HG03342 (cell line): ENCODE measurements at regions not wholly inside any gene's neighbourhood (a gene's known extent, or its start where the extent isn't known, plus 50 kb on each side); places are given as distances from the start of the nearest gene placed in this dataset.

ENCODE experiments used
- ATAC-seq: cut with Tn5 transposase; IDR thresholded peaks from one replicate; pipeline ENCODE4 v1.9.1; 2021; ENCODE audit warnings: mild to moderate bottlenecking, moderate library complexity; ENCODE audit not compliant: unreplicated experiment

DNA sequence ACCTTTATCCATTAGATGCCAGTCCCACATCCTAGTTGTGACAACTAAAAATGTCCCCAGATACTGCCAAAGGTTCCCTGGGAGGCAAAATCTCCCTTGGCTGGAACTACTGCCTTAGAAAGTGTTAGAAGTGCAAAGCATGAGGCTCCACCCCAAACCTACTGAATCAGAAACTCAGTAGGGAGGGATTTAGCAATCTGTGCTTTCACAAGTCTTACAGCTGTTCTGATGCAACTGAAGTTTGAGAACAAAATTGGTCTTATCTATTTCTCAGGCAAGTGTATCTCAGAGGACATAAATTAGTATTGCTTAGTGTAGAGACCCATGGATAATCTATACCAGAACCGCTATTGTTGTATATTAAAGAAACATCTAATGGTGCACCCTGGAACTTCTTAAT is 70.2 kb downstream of the CLDN1 start:
- ATAC-seq, result no peak

DNA sequence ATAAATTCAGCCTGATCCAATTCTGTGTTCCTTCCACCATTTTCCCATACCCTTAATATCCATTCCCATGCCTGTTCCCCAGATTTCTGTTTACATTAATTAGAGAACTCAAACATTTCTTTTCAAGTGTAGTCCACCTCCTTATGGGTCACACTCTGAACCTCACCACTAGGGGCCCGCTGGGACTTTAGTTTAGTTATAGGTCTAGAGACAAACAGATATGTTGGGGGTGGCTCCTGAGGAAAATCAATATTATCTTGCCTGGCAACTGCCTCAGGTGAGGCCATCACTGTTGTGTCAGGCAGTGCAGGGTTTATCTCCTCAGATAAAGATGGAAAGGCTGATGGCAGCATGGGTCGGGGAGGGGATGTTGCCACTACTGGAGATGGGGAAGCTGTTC is 72.8 kb downstream of the CLDN1 start:
- ATAC-seq, result no peak

DNA sequence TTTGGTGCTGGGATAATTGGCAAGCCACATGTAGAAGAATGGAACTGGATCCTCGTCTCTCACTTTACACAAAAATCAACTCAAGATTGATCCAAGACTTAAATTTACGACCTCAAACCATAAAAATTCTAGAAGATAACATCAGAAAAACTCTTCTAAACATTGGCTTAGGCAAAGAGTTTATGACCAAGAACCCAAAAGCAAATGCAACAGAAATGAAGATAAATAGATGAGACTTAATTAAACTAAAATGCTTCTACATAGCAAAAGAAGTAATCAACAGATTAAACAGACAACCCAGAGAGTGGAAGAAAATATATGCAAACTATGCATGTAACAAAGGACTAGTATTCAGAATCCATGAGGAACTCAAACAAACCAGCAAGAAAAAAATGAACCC is 80.1 kb downstream of the CLDN1 start:
- ATAC-seq, result no peak

DNA sequence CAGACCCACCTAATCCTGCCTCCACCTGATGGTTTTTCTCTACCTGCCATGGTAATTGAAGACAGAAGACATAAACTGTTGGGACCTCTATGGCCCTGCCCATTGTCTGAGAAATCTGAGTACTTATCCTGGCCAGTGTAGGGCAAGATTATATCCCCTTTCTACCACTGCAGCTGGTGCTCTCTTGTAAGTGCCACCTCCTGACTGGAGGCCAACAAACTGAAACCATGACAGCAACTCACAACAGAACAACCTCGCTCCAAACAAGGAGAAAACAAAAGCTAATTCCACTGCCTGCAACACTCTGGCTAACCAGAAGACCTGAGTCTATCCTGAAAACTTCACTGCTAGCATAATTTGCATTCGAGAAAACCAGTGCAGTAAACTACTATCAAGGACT is 82.9 kb downstream of the CLDN1 start:
- ATAC-seq, result no peak

DNA sequence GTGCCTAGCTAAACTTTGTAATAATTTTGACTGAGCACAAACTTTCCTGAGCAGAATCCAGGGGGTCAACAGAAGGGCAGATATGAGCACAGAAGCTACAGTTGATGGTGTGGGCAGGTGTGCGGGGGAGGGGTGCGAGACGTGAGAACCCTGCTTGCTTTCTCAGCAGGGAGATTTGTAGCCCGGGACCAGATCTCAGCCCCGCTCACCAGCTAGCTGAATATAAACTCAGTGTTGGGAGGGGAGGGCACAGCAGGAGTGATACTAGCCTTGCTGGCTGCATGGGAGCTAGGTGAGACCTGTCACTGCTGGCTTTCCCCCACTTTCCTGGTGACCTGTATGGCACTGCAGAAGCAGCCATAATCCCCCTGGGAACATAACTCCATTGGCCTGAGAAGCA is 83.4 kb downstream of the CLDN1 start:
- ATAC-seq, result no peak

DNA sequence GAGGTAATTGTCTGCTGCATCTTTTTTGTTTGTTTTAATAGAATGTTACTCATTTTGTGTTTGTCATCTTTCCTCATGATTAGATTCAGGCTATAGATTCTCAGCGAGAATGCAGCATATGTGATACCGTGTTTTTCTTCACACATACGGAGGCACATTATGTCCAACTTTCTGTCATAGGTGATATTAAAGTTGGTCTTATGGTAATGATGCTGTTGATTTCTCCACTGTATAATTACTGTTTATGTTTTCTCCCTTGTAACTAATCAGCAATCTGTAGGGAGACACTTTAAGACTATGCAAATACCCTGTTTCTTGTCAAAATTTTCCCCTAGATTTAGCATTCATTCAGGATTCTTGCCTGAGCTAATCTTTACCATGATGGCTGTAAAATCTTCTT is 87.6 kb downstream of the CLDN1 start:
- no peak for ATAC-seq

DNA sequence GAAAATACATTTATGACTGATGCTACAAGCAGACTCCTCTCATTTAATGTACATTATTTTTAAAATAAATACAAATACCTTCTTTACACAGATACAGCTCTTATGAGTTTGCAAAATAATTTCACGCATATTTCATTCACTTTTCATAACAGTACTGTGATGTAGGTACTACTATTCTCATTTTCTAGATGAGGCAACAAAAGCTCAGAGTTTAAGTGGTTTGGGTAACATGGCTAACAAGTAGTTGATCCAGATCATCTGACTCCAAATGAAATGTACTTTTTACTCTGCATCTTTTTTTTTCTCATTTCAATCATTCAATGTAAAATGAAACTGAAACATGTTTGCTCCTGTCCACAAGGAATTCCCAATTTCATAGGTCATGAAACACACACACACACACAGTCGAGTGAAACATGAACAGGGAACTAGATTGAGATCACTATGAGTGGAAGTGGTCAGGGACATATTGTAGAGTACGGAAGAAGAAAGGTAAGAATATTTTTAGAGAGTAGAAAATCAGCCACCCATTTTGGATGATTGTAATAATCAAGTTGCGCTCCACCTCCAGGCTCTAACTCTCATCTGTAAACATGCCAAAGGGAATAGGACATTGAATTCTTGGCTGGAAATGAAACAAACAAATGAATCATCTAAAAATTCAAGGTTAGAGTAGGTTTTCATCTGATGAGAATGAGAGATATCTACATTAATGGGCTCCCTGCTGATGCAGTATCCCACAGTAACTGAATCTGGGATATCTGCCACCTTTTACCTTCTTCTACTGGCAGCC is 92.4 kb downstream of the CLDN1 start:
- ATAC-seq, result peak; percentile 62

DNA sequence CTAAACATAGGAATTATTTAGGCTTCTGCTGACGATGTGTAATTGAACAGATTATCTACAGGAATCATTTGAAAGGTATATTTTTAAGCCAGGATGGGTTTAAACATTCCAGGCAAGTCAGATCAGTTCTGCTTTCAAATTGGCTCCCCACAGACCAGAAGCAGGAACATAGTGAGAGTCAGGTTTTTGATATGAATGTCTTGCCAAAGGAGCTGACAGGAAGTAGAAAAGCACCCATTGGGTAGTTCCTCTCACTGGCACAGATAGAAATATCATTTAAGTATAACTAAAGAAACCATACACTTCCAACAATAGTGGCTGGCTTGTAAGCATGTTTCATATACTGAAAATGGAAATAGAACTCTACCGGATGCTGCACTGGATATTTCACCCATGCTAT is 95.2 kb downstream of the CLDN1 start:
- no peak for ATAC-seq

DNA sequence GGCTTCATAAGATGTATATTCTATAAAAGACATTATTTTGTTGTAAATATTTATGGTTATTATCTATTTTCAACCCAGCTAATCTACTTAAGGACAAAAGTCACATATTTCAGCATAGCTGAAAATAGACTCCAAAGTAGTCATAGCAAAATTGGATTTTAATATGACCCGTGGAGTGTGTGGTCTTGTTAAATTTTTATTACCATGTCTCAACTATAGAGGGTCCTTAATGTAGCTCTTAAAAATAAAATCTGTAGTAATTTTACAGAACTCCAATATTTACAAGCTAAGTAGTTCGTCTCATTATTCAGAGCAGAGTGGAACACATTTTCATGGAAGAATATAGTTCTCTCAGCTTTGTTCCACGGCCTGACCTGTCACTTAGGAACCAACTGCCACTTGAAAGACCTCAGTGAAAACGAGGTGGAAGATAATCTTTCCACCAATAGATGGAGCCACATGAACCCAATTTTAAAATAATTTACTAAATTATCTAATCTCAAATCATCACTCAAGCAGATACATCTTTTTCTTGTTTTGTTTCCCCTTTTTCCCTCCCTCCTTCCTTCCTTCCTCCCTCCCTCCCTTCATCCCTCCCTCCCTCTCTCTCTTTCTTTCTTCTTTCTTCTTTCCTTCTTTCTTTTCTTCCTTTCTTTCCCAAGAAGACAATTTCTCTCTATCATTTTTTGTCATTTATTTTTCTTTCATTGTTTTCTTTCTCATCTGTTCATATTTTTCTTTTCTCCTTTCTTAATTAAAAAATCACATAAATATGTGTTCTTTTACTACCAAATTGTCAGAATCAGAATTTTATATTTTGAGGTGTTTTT is 97.2 kb downstream of the CLDN1 start:
- no peak for ATAC-seq

DNA sequence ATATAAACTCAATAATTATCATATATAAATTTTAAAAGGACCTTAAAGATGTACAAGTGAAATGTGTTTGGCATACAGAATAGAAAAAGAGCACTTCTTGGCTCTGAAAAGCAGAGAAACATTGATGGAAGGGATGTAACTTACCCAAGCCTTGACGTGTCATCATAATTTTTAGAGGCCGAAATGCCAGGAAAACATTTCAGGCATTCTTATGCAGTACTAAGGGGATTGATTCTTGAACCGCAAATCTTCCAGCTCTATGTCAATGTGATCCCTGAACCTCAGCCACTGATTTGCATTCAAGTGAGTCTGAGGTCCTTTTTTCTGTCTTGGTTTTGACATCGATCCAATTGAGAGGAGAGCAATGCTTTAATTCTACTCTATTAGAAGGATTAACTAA is 97.8 kb downstream of the CLDN1 start:
- ATAC-seq, result no peak

DNA sequence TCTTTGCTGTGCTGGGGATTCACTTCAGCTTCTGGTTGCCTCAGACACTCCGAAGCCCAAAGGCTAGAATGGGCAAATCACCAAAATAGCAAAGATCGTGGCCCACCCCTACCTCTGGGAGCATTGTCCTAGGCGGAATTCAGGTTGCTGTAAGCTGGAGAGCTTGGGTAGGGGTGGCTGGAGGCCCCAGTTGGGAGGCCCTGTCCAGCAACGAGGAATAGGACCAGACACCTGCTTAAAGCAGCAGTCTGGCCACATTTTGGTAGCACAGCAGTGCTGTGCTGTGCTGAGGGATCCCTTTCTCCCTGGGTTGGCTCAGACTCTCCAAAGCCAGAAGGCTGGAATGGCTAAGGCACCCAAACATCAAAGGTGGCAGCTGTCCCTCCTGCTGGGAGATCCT is 99.3 kb downstream of the CLDN1 start:
- ATAC-seq, result no peak

DNA sequence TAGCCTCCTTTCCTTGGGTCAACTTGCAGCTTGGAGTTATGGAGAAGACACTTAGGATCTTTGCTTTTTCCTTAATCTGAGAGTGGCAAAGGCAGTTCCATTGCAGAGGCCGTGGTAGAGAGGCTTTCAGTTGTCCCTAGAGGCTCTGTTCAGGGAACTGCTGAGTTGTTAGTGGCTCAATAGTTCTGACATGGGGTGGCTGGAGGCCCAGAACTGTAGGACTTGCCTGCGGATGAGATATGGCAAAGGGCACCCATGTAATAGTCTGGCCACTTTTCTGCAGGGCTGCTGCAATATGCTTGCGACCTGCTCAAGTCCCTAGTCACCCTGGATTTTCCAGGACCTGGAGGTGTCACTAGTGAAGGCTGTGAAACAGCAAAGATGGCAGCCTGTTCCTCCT is 99.9 kb downstream of the CLDN1 start:
- no peak for ATAC-seq

DNA sequence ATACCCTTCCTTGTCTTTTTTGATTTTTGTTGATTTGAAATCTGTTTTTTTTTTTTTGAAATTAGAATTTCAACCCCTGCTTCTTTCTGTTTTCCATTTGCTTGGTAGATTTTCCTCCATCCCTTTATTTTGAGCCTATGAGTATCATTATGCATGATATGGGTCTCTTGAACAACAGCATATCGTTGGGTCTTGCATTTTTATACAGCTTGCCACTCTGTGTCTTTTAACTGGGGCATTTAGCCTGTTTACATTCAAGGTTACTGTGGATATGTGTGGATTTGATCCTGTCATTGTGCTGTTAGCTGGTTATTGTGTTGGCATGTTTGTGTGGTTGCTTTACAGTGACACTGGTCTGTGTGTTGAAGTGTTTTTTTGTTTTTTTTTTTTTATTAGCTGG is 99.7 kb upstream of the P3H2 start:
- no peak for ATAC-seq

DNA sequence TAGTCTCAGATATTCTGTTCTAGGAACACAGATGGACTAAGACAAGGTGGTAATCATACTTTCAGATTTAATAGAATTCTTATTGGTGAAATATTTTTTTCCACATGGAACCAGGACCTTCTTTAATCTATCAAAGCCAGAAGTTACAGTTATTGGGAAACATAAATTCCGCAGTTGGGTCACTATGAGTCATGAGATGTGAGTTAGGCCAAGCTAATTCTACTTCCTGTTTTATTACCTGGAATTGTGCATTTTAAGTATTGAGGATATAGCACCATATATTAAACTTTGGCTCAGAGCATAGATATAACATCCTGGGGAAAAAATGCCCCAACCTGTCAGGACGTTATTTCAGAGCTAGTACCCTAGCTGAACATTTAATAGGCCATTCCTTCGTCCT is 96.4 kb upstream of the P3H2 start:
- ATAC-seq, result no peak

DNA sequence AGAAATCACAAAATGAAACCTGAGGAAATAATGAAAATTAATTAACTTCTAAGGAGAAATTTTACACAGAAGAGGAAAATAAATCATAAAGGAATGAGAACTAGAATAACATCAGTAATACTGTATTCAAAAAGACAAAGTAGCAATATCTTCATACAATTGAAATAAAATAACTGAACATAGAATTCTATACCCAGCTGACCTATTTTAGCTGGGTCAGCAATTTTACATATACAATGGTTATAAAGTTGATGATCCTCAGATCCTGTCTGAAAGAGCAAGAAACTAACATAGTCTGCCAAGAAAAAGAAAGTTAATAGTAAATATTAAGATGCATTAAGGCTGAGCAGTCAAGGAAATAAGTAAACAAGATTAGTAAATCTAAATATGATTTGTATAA is 93.0 kb upstream of the P3H2 start:
- no peak for ATAC-seq

DNA sequence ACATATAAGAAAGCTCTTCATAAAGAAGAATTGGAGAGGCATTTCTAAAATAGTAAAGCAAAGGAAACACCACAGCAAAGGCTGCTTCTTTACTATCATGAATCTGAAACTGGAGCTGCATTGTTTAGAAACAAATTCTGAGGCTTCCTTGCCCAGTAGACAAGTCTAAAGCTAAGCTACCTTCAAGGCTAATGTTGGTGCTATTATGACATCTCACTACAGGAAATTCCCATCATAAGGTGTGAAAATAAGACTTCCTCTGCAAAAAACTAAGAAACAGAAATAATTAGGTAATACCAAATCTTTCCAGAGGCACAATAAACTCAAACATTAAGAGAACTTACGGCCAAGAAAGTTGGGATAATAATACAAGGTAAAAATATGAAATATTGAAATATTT is 89.9 kb upstream of the P3H2 start:
- ATAC-seq, result no peak

DNA sequence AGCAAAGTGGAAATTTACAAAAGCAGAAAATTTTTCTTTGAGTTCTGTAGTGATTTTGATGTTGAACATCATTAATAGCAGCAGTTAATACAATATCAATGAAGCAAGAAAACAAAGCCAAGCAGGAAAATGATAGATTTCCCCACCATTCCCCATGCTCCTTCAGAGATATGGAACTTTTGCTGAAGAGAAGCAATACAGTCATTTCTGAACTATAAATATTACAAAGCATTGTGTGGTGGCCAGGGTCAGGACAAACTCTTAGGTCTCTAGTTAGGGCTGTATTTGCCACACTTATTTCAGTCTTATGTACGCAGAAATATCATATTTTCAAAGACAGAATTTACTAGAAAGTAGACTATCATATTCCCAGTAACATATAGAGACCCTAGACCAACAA is 88.8 kb upstream of the P3H2 start:
- ATAC-seq, result no peak

DNA sequence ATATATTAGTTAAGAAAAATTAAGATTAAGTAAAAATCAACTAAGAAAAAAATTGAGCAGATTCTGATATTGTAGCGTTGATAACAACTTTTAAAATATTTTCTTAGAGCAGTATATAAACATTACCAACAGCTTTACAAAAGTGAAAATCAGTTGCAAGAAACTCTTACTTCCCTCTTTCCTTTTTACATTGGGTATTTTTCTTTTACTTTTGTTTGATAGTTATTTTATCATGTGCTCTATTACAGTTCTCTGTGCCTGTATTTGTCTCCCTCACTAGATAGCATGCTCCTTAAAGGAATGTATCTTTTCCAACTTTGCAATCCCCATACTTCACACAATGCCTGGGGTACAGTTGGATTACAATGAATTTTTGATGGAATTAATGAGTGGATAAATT is 87.5 kb upstream of the P3H2 start:
- no peak for ATAC-seq

DNA sequence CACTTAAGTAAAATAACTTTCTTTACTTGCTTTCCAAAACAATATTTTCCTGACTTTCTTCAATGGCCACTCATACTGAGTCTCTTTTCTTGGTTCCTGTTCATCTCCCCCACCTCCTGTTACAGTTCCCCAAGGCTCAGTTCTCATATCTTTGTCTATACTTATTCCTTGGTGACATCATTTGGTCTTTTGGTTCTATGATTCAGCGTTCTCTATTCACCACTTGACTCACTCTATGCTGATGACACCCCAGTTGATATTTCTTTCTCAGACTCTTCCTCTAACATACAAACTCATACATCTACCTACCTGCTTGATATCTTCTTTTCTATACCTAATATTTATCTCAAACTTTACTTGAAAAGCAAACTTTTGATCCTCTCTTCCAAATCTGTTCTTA is 85.0 kb upstream of the P3H2 start:
- ATAC-seq, result peak; percentile 83

DNA sequence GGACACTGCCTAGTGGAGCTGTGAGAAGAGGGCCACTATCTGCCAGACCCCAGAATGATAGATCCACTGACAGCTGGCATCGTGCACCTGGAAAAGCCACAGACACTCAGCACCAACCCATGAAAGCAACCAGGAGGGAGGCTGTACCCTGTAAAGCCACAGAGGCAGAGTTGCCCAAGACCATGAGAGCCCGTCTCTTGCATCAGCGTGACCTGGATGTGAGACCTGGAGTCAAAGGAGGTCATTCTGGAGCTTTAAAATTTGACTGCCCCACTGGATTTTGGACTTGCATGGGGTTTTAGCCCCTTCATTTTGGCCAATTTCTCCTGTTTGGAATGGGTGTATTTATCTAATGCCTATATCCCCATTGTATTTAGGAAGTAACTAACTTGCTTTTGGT is 83.5 kb upstream of the P3H2 start:
- no peak for ATAC-seq

DNA sequence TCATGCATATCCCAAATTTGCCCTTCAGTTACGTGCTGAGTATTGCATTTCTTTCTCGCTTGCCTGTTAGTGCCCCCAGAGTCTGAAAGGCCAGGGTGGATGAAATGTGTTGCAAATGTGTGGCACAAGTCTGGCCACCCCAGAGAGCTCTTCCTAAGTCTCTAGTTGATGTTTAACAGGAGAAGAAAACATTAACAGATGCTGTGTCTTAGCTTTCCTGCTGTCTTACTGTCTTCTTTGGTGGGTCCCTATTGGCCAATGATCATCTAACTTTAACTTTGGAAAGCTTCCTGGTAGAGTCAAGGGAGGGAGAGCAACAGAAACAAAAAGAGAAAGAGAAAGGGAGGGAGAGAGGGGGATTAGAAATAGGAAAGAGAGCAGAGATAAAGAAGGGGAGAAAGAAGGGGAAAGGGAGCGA is 76.7 kb upstream of the P3H2 start:
- ATAC-seq, result peak; percentile 41

DNA sequence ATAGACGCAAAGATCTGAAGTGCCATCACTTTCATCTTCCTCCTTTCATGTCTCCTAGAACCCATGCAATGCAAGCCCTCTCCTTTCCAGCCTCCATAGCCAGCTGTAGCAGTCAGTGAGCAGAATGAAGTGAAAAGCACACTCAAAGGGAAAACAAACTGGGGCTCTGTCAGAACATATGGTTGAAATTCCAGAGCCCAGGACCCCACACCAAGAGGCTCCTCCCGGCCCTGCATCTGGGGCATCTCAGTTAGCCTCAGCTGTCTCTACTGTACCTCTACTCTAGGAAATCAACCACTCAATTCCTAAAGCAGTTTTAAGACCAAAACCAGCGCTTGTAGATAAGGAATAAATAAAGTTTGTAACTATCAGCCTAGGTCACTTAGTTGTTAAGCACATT is 73.8 kb upstream of the P3H2 start:
- ATAC-seq, result no peak
